ENCODE measurements at regions not wholly inside any gene's neighbourhood (a gene's known extent, or its start where the extent isn't known, plus 50 kb on each side); places are given as distances from the start of the nearest gene placed in this dataset.

DNA sequence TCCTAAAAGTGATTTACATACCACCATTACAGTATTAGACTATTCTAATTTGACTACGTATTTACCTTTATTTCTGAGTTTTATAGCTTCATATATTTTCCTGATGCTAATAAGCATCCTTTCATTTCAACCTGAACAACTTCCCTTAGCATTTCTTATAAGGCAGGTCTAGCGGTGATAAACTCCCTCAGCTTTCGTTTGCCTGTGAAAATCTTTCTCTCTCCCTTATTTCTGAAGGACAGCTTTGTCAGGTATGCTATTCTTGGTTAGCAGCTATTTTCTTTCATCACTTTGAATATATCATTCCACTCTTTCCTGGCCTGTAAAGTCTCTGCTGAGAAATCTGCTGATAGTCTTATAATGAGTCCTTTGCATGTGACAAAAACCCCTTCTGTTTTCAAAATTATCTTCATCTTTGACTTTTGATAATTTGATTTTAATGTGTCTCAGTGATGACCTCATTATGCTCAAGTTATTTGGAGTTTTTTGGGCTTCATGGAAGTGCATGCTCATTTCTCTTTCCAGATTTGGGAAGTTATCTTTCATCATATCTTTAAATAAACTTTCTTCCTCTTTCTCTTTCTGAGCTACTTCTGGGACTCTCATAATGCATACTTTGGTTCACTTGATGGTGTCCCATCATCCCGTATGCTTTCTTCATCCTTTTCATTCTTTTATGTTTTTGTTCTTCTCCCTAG, 285.4 kb upstream of the PMFBP1 start (continued):
- TF ChIP-seq MAFF (IDR thresholded peaks at IDR 0.05; ENCODE audit: low read length) (no peak), KLF13 (tag; IDR thresholded peaks at IDR 0.05; ENCODE audit: borderline replicate concordance, low read depth) (no peak), KLF1 (tag; IDR thresholded peaks at IDR 0.05) (no peak)
- TF ChIP-seq, protein P1, sequence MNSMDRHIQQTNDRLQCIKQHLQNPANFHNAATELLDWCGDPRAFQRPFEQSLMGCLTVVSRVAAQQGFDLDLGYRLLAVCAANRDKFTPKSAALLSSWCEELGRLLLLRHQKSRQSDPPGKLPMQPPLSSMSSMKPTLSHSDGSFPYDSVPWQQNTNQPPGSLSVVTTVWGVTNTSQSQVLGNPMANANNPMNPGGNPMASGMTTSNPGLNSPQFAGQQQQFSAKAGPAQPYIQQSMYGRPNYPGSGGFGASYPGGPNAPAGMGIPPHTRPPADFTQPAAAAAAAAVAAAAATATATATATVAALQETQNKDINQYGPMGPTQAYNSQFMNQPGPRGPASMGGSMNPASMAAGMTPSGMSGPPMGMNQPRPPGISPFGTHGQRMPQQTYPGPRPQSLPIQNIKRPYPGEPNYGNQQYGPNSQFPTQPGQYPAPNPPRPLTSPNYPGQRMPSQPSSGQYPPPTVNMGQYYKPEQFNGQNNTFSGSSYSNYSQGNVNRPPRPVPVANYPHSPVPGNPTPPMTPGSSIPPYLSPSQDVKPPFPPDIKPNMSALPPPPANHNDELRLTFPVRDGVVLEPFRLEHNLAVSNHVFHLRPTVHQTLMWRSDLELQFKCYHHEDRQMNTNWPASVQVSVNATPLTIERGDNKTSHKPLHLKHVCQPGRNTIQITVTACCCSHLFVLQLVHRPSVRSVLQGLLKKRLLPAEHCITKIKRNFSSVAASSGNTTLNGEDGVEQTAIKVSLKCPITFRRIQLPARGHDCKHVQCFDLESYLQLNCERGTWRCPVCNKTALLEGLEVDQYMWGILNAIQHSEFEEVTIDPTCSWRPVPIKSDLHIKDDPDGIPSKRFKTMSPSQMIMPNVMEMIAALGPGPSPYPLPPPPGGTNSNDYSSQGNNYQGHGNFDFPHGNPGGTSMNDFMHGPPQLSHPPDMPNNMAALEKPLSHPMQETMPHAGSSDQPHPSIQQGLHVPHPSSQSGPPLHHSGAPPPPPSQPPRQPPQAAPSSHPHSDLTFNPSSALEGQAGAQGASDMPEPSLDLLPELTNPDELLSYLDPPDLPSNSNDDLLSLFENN (IDR thresholded peaks at IDR 0.05; ENCODE audit: low read depth in 2 of 2, low read length in 2 of 2), result no peak

DNA sequence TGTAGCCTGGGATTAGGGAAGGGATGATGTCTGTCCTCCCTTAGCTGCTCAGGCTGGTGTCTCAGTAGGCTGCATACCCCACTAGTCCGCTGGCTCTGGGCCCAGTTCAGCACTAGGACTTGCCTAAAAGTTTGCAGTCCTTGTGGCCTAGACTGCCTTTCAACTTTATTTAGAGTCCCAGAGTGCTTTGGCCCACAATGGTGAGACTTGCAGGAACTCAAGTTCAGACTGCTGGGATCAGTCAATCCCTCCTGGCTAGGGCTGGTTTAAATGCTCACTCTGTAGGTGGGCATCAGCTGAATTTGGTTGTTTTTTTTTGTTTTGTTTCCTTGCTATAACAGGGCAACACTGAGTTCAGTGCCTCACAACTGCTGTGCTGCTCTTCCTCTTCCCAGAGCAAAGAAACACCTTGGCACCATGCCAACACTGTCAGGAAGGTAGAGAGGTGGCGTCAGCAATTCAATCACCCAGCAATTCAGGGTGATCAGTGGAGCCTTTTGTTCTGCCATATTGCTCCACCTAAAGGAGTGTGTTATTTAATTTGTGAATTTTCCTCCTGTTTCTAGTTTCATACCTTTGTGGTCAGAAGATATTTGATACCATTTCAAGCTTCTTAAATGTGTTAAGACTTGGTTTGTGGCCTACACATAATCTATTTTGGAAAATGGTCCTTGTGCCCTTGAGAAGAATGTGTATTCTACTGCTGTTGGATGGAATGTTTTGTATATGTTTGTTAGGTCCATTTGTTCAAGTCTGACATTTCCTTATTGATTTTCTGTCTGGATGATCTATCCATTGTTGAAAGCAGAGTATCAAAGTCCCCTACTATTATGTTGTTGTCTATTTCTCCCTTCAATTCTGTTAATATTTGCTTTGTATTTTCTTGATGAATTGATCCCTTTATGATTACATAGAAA, 284.0 kb upstream of the PMFBP1 start:
- no peaks in the 10 kb centered on the region for H3K27me3 ChIP-seq (ENCODE audit: control insufficient read depth in 2 of 2, insufficient read depth in 2 of 2, low read length in 2 of 2)
- FAIRE-seq (no peak), DNase-seq (ENCODE audit: extremely low read depth in 1 of 4, low spot score in 3 of 4) (peak in 1 of 4 experiments; percentile 5), ATAC-seq (no peak)
- BruUV-seq (replicated peaks), result no TSS peak
- POLR2A ChIA-PET, result no interaction called here
- intact Hi-C loops (cut with micrococcal nuclease) (no loop called here), in situ Hi-C loops (cut with MboI) (no loop called here)
- no peak overlapping the region for H3K27ac ChIP-seq (ENCODE audit: extremely low read depth, low read depth, low read length)
- no peaks in the 10 kb centered on the region for H3K9me1 ChIP-seq (ENCODE audit: control insufficient read depth, insufficient read depth, low read length)
- H3K36me3 ChIP-seq (ENCODE audit: control insufficient read depth, insufficient read depth, low read length), result no peaks in the 10 kb centered on the region
- no peak overlapping the region for H2AFZ ChIP-seq (ENCODE audit: low read depth, low read length)
- H3K9ac ChIP-seq (ENCODE audit: insufficient read depth in 1 of 2, low read depth in 2 of 2, low read length in 2 of 2), result no peak overlapping the region
- no peaks in the 10 kb centered on the region for H3K79me2 ChIP-seq (ENCODE audit: control insufficient read depth, insufficient read depth, low read length)
- no peaks in the 10 kb centered on the region for H3K4me1 ChIP-seq (replicated peaks in 1 of 2; ENCODE audit: control insufficient read depth in 2 of 2, insufficient read depth in 2 of 2, low read length in 2 of 2)
- TF ChIP-seq NFIC (IDR thresholded peaks at IDR 0.05), result peak; percentile 97
- TF ChIP-seq POLR2G (IDR thresholded peaks at IDR 0.05; ENCODE audit: low read depth, low read length), result no peak
- TF ChIP-seq CHD4 (IDR thresholded peaks at IDR 0.05; ENCODE audit: insufficient read depth, insufficient replicate concordance, low read depth, low read length, poor library complexity, severe bottlenecking), result no peak
- TF ChIP-seq ATF1 (CRISPR knock-in tag; IDR thresholded peaks at IDR 0.05), result no peak
- no peak for TF ChIP-seq ATF1 (tag; IDR thresholded peaks at IDR 0.05)
- peak; percentile 95 for TF ChIP-seq NFIX (CRISPR knock-in tag; IDR thresholded peaks at IDR 0.05; ENCODE audit: low read depth)
- no peak for TF ChIP-seq KAT2B (IDR thresholded peaks at IDR 0.05; ENCODE audit: low read depth, low read length)
- TF ChIP-seq, protein P2, sequence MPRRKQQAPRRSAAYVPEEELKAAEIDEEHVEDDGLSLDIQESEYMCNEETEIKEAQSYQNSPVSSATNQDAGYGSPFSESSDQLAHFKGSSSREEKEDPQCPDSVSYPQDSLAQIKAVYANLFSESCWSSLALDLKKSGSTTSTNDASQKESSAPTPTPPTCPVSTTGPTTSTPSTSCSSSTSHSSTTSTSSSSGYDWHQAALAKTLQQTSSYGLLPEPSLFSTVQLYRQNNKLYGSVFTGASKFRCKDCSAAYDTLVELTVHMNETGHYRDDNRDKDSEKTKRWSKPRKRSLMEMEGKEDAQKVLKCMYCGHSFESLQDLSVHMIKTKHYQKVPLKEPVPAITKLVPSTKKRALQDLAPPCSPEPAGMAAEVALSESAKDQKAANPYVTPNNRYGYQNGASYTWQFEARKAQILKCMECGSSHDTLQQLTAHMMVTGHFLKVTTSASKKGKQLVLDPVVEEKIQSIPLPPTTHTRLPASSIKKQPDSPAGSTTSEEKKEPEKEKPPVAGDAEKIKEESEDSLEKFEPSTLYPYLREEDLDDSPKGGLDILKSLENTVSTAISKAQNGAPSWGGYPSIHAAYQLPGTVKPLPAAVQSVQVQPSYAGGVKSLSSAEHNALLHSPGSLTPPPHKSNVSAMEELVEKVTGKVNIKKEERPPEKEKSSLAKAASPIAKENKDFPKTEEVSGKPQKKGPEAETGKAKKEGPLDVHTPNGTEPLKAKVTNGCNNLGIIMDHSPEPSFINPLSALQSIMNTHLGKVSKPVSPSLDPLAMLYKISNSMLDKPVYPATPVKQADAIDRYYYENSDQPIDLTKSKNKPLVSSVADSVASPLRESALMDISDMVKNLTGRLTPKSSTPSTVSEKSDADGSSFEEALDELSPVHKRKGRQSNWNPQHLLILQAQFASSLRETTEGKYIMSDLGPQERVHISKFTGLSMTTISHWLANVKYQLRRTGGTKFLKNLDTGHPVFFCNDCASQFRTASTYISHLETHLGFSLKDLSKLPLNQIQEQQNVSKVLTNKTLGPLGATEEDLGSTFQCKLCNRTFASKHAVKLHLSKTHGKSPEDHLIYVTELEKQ (CRISPR knock-in tag; IDR thresholded peaks at IDR 0.05), result no peak
- H3K4me3 ChIP-seq, result no peak overlapping the region
- 13% methylated on average over 2 of the region's 2 CpGs for WGBS (ENCODE audit: insufficient coverage, low coverage, missing lambda C conversion rate)
- CTCF ChIA-PET (ENCODE audit: low intra/inter-chr PET ratio), result no interaction called here
- no peaks in the 10 kb centered on the region for H3K9me3 ChIP-seq (replicated peaks; ENCODE audit: control insufficient read depth, insufficient read depth, low read depth, low read length)
- H4K20me1 ChIP-seq (replicated peaks; ENCODE audit: control insufficient read depth, insufficient read depth, low read length), result no peaks in the 10 kb centered on the region
- H3K4me2 ChIP-seq (ENCODE audit: insufficient read depth, low read length), result no peak overlapping the region

Measured in K562 (cell line).